ENCODE measurements at regions not wholly inside any gene's neighbourhood (a gene's known extent, or its start where the extent isn't known, plus 50 kb on each side); places are given as distances from the start of the nearest gene placed in this dataset.

DNA sequence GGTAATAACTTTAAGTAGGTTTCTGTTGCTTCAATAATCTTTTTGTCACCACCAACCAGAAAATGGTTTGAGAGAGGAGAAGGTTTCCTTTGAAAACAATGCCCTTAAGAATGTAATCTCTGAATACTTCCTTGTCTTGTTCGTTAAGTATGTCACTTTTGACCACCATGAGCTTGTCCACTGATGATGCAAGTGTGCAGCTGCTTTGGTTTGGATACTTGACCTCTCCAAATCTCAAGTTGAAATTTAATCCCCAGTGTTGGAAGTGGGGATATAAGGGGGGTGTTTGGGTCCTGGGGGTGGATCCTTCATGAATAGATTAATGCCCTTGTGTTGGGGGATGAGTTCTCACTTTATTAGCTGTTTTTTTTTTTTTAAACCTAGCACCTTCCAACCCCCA lies 985.4 kb downstream of the EPHA7 start (continued):
- TF ChIP-seq, protein P1, sequence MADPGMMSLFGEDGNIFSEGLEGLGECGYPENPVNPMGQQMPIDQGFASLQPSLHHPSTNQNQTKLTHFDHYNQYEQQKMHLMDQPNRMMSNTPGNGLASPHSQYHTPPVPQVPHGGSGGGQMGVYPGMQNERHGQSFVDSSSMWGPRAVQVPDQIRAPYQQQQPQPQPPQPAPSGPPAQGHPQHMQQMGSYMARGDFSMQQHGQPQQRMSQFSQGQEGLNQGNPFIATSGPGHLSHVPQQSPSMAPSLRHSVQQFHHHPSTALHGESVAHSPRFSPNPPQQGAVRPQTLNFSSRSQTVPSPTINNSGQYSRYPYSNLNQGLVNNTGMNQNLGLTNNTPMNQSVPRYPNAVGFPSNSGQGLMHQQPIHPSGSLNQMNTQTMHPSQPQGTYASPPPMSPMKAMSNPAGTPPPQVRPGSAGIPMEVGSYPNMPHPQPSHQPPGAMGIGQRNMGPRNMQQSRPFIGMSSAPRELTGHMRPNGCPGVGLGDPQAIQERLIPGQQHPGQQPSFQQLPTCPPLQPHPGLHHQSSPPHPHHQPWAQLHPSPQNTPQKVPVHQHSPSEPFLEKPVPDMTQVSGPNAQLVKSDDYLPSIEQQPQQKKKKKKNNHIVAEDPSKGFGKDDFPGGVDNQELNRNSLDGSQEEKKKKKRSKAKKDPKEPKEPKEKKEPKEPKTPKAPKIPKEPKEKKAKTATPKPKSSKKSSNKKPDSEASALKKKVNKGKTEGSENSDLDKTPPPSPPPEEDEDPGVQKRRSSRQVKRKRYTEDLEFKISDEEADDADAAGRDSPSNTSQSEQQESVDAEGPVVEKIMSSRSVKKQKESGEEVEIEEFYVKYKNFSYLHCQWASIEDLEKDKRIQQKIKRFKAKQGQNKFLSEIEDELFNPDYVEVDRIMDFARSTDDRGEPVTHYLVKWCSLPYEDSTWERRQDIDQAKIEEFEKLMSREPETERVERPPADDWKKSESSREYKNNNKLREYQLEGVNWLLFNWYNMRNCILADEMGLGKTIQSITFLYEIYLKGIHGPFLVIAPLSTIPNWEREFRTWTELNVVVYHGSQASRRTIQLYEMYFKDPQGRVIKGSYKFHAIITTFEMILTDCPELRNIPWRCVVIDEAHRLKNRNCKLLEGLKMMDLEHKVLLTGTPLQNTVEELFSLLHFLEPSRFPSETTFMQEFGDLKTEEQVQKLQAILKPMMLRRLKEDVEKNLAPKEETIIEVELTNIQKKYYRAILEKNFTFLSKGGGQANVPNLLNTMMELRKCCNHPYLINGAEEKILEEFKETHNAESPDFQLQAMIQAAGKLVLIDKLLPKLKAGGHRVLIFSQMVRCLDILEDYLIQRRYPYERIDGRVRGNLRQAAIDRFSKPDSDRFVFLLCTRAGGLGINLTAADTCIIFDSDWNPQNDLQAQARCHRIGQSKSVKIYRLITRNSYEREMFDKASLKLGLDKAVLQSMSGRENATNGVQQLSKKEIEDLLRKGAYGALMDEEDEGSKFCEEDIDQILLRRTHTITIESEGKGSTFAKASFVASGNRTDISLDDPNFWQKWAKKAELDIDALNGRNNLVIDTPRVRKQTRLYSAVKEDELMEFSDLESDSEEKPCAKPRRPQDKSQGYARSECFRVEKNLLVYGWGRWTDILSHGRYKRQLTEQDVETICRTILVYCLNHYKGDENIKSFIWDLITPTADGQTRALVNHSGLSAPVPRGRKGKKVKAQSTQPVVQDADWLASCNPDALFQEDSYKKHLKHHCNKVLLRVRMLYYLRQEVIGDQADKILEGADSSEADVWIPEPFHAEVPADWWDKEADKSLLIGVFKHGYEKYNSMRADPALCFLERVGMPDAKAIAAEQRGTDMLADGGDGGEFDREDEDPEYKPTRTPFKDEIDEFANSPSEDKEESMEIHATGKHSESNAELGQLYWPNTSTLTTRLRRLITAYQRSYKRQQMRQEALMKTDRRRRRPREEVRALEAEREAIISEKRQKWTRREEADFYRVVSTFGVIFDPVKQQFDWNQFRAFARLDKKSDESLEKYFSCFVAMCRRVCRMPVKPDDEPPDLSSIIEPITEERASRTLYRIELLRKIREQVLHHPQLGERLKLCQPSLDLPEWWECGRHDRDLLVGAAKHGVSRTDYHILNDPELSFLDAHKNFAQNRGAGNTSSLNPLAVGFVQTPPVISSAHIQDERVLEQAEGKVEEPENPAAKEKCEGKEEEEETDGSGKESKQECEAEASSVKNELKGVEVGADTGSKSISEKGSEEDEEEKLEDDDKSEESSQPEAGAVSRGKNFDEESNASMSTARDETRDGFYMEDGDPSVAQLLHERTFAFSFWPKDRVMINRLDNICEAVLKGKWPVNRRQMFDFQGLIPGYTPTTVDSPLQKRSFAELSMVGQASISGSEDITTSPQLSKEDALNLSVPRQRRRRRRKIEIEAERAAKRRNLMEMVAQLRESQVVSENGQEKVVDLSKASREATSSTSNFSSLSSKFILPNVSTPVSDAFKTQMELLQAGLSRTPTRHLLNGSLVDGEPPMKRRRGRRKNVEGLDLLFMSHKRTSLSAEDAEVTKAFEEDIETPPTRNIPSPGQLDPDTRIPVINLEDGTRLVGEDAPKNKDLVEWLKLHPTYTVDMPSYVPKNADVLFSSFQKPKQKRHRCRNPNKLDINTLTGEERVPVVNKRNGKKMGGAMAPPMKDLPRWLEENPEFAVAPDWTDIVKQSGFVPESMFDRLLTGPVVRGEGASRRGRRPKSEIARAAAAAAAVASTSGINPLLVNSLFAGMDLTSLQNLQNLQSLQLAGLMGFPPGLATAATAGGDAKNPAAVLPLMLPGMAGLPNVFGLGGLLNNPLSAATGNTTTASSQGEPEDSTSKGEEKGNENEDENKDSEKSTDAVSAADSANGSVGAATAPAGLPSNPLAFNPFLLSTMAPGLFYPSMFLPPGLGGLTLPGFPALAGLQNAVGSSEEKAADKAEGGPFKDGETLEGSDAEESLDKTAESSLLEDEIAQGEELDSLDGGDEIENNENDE (IDR thresholded peaks at IDR 0.05; ENCODE audit: insufficient replicate concordance, low read length) = no peak
- TF ChIP-seq CHD2 (IDR thresholded peaks at IDR 0.05; ENCODE audit: low read length) = no peak
- no peak for TF ChIP-seq NRF1 (IDR thresholded peaks at IDR 0.05; ENCODE audit: low read depth, low read length)
- TF ChIP-seq POU5F1 (IDR thresholded peaks at IDR 0.05; ENCODE audit: low read depth, low read length) = no peak
- TF ChIP-seq YY1 (IDR thresholded peaks at IDR 0.05; ENCODE audit: low read depth, low read length) = no peak
- TF ChIP-seq TAF1 (IDR thresholded peaks at IDR 0.05; ENCODE audit: low read depth, low read length) = no peak
- no peak for TF ChIP-seq EGR1 (IDR thresholded peaks at IDR 0.05; ENCODE audit: borderline replicate concordance, low read depth, low read length)
- no peak for TF ChIP-seq BRCA1 (IDR thresholded peaks at IDR 0.05; ENCODE audit: low read depth, low read length)
- no peak for TF ChIP-seq CTBP2 (IDR thresholded peaks at IDR 0.05; ENCODE audit: borderline replicate concordance, insufficient read depth, insufficient read length, low read length)
- no peak for TF ChIP-seq FOSL1 (IDR thresholded peaks at IDR 0.05; ENCODE audit: insufficient read depth, low read depth, low read length)
- TF ChIP-seq TAF7 (optimal IDR thresholded peaks at IDR 0.05; ENCODE audit: borderline replicate concordance, low read depth, low read length) = no peak
- no peak for TF ChIP-seq EZH2 (IDR thresholded peaks at IDR 0.05; ENCODE audit: low read depth, low read length, severe bottlenecking)
- TF ChIP-seq HDAC2 (IDR thresholded peaks at IDR 0.05; ENCODE audit: borderline replicate concordance in 1 of 2, low read depth in 2 of 2, low read length in 2 of 2) = no peak

All from H1 (cell line).